ENCODE measurements at regions not wholly inside any gene's neighbourhood (a gene's known extent, or its start where the extent isn't known, plus 50 kb on each side); places are given as distances from the start of the nearest gene placed in this dataset.

GRCh38 chr2:21627938-21628337 is 504.2 kb downstream of the TDRD15 start:
- H3K27me3 ChIP-seq: no peaks in the 10 kb centered on the region
- no peak for TF ChIP-seq POLR2A (IDR thresholded peaks at IDR 0.05)
- TF ChIP-seq, protein P1, sequence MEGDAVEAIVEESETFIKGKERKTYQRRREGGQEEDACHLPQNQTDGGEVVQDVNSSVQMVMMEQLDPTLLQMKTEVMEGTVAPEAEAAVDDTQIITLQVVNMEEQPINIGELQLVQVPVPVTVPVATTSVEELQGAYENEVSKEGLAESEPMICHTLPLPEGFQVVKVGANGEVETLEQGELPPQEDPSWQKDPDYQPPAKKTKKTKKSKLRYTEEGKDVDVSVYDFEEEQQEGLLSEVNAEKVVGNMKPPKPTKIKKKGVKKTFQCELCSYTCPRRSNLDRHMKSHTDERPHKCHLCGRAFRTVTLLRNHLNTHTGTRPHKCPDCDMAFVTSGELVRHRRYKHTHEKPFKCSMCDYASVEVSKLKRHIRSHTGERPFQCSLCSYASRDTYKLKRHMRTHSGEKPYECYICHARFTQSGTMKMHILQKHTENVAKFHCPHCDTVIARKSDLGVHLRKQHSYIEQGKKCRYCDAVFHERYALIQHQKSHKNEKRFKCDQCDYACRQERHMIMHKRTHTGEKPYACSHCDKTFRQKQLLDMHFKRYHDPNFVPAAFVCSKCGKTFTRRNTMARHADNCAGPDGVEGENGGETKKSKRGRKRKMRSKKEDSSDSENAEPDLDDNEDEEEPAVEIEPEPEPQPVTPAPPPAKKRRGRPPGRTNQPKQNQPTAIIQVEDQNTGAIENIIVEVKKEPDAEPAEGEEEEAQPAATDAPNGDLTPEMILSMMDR (IDR thresholded peaks at IDR 0.05): no peak
- no peak for TF ChIP-seq POLR2AphosphoS5 (IDR thresholded peaks at IDR 0.05; ENCODE audit: insufficient read depth in 1 of 2, low read depth in 1 of 2)
- no peak overlapping the region for H3K27ac ChIP-seq

DNA sequence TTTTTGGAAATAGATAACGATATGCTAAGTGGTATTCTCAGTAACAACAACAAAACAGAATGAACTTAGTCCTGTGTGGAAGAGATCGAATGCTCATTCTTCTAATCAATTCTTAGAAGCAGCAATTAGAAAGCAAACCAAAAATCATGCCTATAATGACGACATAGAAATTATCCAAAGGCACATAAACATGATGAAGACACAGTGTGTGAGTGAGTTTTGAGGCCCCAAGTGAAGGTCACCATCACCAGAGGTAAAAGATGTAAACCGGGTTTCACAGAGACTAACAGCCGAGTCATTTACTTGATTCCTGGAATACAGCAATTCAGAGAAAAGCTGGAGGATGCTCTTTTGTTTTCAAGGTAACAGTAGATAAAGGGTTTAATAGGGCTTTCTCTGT is 509.2 kb downstream of the TDRD15 start:
- Histone ChIP-seq H3K27me3 (no peaks in the 10 kb centered on the region), H3K4me1 (no peaks in the 10 kb centered on the region), H3K4me3 (no peak overlapping the region), H3K27ac (no peak overlapping the region), H3K36me3 (no peaks in the 10 kb centered on the region), H3K9me3 (no peaks in the 10 kb centered on the region)
- no peak for DNase-seq (ENCODE audit: extremely low spot score in 2 of 2)
- no peak for TF ChIP-seq POLR2AphosphoS5 (IDR thresholded peaks at IDR 0.05; ENCODE audit: insufficient read depth in 1 of 2, low read depth in 1 of 2)
- TF ChIP-seq, protein P1 (IDR thresholded peaks at IDR 0.05): no peak
- intact Hi-C loops (cut with DNase I): no loop called here

More at GRCh38 chr2:21627938-21628337, 504.2 kb downstream of the TDRD15 start:
- Histone ChIP-seq H3K4me3 (no peak overlapping the region), H3K4me1 (no peaks in the 10 kb centered on the region), H3K9me3 (no peaks in the 10 kb centered on the region), H3K36me3 (no peaks in the 10 kb centered on the region)
- intact Hi-C loops (cut with DNase I): no loop called here
- no peak for DNase-seq (ENCODE audit: extremely low spot score in 2 of 2)

DNA sequence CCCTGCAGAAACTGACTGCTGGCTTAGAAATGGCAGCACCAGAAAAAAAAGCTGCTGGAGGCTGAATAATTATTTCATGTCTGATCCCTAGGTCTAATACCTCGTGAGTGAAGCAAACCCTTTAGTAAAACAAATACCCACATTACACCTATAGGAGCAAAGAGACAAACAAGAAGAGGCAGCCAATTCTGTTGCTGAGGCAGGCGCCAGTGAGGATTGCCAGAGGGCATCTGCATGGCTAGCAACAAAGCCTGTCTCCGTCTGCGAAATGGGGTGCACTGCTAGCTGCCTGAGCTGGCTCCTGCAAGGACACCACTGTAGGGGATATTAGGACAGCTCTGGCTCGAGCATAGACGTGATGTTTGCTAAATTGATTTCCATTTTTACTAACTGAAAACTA is 509.7 kb downstream of the TDRD15 start:
- DNase-seq (ENCODE audit: extremely low spot score in 2 of 2): no peak
- no peak for TF ChIP-seq POLR2A (IDR thresholded peaks at IDR 0.05)
- TF ChIP-seq, protein P1 (IDR thresholded peaks at IDR 0.05): no peak
- TF ChIP-seq POLR2AphosphoS5 (IDR thresholded peaks at IDR 0.05; ENCODE audit: insufficient read depth in 1 of 2, low read depth in 1 of 2): no peak
- Histone ChIP-seq H3K4me3 (no peak overlapping the region), H3K36me3 (no peaks in the 10 kb centered on the region), H3K27ac (no peak overlapping the region), H3K27me3 (no peaks in the 10 kb centered on the region), H3K9me3 (no peaks in the 10 kb centered on the region), H3K4me1 (no peaks in the 10 kb centered on the region)
- intact Hi-C loops (cut with DNase I): no loop called here

GRCh38 chr2:21633911-21634310 is 510.1 kb downstream of the TDRD15 start:
- no peak overlapping the region for H3K27ac ChIP-seq

DNA sequence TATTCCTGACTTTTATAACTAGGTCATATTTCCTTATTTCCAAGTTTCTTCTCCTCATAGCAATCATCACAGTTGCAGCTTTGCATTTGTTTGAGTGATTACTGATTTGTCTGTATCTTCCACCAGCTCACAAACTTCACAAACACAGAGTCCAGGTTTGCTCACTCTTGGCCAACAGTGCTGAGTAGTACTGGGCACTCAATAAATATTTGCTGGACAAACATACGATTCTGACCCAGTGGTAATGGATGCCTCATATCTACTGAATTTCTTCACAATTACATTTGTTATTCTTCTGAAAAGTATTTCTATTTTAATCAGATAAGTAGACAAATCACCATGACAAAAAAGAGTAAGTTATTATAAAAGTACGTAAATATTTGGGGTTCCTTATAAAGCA is 516.3 kb downstream of the TDRD15 start:
- Histone ChIP-seq H3K4me1 (no peaks in the 10 kb centered on the region), H3K4me3 (no peak overlapping the region), H3K27me3 (no peaks in the 10 kb centered on the region), H3K27ac (no peak overlapping the region), H3K9me3 (no peaks in the 10 kb centered on the region), H3K36me3 (no peaks in the 10 kb centered on the region)
- intact Hi-C loops (cut with DNase I): no loop called here
- TF ChIP-seq POLR2A (IDR thresholded peaks at IDR 0.05): no peak
- no peak for DNase-seq (ENCODE audit: extremely low spot score in 2 of 2)

More at GRCh38 chr2:21633911-21634310, 510.1 kb downstream of the TDRD15 start:
- no peaks in the 10 kb centered on the region for H3K36me3 ChIP-seq
- intact Hi-C loops (cut with DNase I): no loop called here
- H3K27me3 ChIP-seq: no peaks in the 10 kb centered on the region
- H3K9me3 ChIP-seq: no peaks in the 10 kb centered on the region
- no peaks in the 10 kb centered on the region for H3K4me1 ChIP-seq
- DNase-seq (ENCODE audit: extremely low spot score in 2 of 2): no peak
- no peak overlapping the region for H3K4me3 ChIP-seq
- TF ChIP-seq POLR2AphosphoS5 (IDR thresholded peaks at IDR 0.05; ENCODE audit: insufficient read depth in 1 of 2, low read depth in 1 of 2) (no peak), POLR2A (IDR thresholded peaks at IDR 0.05) (no peak)
- TF ChIP-seq, protein P1 (IDR thresholded peaks at IDR 0.05): no peak

DNA sequence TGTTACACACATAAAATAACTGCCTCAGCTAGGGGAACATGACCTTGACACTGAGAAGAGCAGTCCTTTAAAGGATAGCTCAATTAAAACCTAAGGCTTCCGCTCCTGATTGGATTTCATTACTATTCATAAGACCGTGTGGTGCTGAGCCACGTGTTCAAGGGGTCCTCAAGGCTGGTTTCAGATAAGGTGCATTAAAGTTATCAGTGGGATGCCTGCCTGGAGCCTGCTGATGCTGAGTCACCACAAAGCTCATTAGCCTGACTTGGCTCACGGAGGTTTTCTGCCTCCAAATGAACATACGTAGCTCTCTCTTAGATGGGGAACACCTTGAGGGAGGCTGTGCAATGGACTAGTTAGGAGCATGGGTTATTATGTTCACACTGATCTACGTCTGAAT is 518.9 kb downstream of the TDRD15 start:
- Histone ChIP-seq H3K4me3 (no peak overlapping the region), H3K27me3 (no peaks in the 10 kb centered on the region), H3K27ac (no peak overlapping the region), H3K9me3 (no peaks in the 10 kb centered on the region), H3K36me3 (no peaks in the 10 kb centered on the region), H3K4me1 (no peaks in the 10 kb centered on the region)
- TF ChIP-seq, protein P1 (IDR thresholded peaks at IDR 0.05): no peak
- no peak for TF ChIP-seq POLR2A (IDR thresholded peaks at IDR 0.05)
- no peak for TF ChIP-seq POLR2AphosphoS5 (IDR thresholded peaks at IDR 0.05; ENCODE audit: insufficient read depth in 1 of 2, low read depth in 1 of 2)
- intact Hi-C loops (cut with DNase I): no loop called here
- DNase-seq (ENCODE audit: extremely low spot score in 2 of 2): no peak

Measured in vagina (tissue), 2 donors.